ENCODE measurements at regions not wholly inside any gene's neighbourhood (a gene's known extent, or its start where the extent isn't known, plus 50 kb on each side); places are given as distances from the start of the nearest gene placed in this dataset.
"Not testable (repeated sequence)": the region's sequence is repeated elsewhere in the genome, so short reads cannot be mapped to it uniquely, and the experiment has no call there.

GRCh38 chr12:25424211-25424731 is 128.8 kb downstream of the LMNTD1 start:
- no peak for DNase-seq

GRCh38 chr12:25423355-25424050 is 129.6 kb downstream of the LMNTD1 start:
- no peak for DNase-seq

GRCh38 chr12:25422241-25422640 is 130.8 kb downstream of the LMNTD1 start:
- no peak for DNase-seq

- no peak for DNase-seq
Observed at GRCh38 chr12:25421651-25422167, 131.4 kb downstream of the LMNTD1 start.

- DNase-seq: no peak
Observed at GRCh38 chr12:25420116-25420515, 133.0 kb downstream of the LMNTD1 start.

GRCh38 chr12:25419595-25419994 is 133.5 kb downstream of the LMNTD1 start:
- no peak for DNase-seq

GRCh38 chr12:25417071-25417470 is 136.0 kb downstream of the LMNTD1 start:
- DNase-seq: no peak

- DNase-seq: no peak
Observed at GRCh38 chr12:25416516-25416915, 136.6 kb downstream of the LMNTD1 start.

GRCh38 chr12:25415004-25415403 is 138.1 kb downstream of the LMNTD1 start:
- DNase-seq: no peak

- DNase-seq: no peak
Observed at GRCh38 chr12:25412735-25413134, 140.3 kb downstream of the LMNTD1 start.

- no peak for DNase-seq
Observed at GRCh38 chr12:25404955-25405354, 148.1 kb downstream of the LMNTD1 start.

- DNase-seq: no peak
Observed at GRCh38 chr12:25401547-25402345, 151.0 kb upstream of the KRAS start.

GRCh38 chr12:25397001-25397400 is 146.3 kb upstream of the KRAS start:
- no peak for DNase-seq

GRCh38 chr12:25395227-25395626 is 144.5 kb upstream of the KRAS start:
- DNase-seq: no peak

- DNase-seq: not testable (repeated sequence)
Observed at GRCh38 chr12:25394775-25395174, 144.0 kb upstream of the KRAS start.

GRCh38 chr12:25394025-25394424 is 143.3 kb upstream of the KRAS start:
- no peak for DNase-seq

- DNase-seq: not testable (repeated sequence)
Observed at GRCh38 chr12:25391346-25391745, 140.6 kb upstream of the KRAS start.

- no peak for DNase-seq
Observed at GRCh38 chr12:25388183-25388582, 137.5 kb upstream of the KRAS start.

GRCh38 chr12:25387732-25388050 is 137.0 kb upstream of the KRAS start:
- DNase-seq: no peak

GRCh38 chr12:25386831-25387731 is 136.4 kb upstream of the KRAS start:
- DNase-seq: peak; percentile 62 to 84

GRCh38 chr12:25384893-25385248 is 134.1 kb upstream of the KRAS start:
- DNase-seq: no peak

- no peak for DNase-seq
Observed at GRCh38 chr12:25384038-25384892, 133.5 kb upstream of the KRAS start.

Data from NCI-H446 (cell line).